H1 (cell line): ENCODE measurements at regions not wholly inside any gene's neighbourhood (a gene's known extent, or its start where the extent isn't known, plus 50 kb on each side); places are given as distances from the start of the nearest gene placed in this dataset.

ENCODE experiments used
- ATF3 ChIP-seq: IDR thresholded peaks from 2 replicates; pipeline ENCODE4 v1.6.1; 2011; ENCODE audit warnings: low read depth, mild to moderate bottlenecking, low read length; ENCODE audit not compliant: insufficient read depth
- BCL11A ChIP-seq, 2 experiments: IDR thresholded peaks; one replicate each; pipeline ENCODE4 v1.6.1; 2011; ENCODE audit warnings: low read depth in 2 of 2, low read length in 2 of 2, mild to moderate bottlenecking in 2 of 2
- MAFK ChIP-seq: IDR thresholded peaks from 2 replicates; pipeline ENCODE4 v1.6.1; 2012; ENCODE audit warnings: low read depth, mild to moderate bottlenecking, improper control_type of control experiment, low read length
- SP2 ChIP-seq: IDR thresholded peaks from 2 replicates; pipeline ENCODE4 v1.6.1; 2012; ENCODE audit warnings: mild to moderate bottlenecking, low read length, inconsistent platforms
- TCF12 ChIP-seq: IDR thresholded peaks from 2 replicates; pipeline ENCODE4 v1.6.1; 2011; ENCODE audit warnings: low read depth, mild to moderate bottlenecking, low read length

DNA sequence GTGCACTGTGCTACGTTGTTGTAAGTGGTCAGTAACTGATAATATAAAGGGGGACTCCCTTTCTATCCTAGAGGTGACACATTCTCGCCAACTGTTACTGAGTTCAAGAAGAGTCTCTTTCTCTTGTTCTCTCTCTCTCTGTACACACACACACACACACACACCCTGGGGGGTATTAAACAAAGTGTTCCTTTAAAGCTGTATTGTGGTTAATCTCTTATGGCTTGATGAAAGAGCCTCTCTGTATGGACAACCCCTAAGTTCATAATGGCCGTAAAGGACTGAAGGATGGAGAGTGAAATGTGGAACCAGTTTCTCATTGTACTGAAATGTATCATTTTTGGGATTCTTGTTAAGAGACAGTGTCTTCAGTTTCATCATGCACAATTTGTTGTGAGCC, 145.2 kb upstream of the BMPER start (continued):
- TF ChIP-seq ATF3 (no peak), SP2 (no peak), MAFK (no peak), BCL11A (IDR thresholded peaks at IDR 0.05; ENCODE audit: low read depth in 2 of 2, low read length in 2 of 2) (no peak), TCF12 (no peak)
- TF ChIP-seq, all 59 proteins: peak for 0
